ENCODE measurements at regions not wholly inside any gene's neighbourhood (a gene's known extent, or its start where the extent isn't known, plus 50 kb on each side); places are given as distances from the start of the nearest gene placed in this dataset.

DNA sequence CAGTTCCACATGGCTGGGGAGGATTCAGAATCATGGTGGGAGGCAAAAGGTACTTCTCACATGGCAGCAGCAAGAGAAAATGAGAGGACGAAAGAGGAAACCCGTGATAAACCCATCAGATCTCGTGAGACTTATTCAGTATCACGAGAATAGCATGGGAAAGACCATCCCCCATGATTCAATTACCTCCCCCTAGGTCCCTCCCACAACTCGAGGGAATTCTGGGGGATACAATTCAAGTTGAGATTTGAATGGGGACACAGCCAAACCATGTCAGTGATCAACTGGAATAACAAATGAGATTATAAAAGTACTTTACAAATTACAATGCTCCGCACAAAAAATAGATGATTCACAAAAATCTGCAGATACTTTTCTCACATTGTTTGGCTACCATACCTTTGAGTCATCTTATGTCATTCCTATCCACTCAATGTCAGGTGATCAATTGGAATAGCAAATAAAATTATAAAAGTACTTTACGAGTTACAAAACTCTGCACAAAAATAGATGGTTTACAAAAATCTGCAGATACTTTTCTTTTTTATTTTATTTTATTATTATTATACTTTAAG is 338.9 kb downstream of the C12orf50 start:
- TF ChIP-seq CTCF (conservative IDR thresholded peaks at IDR 0.05; ENCODE audit: low read depth, low read length), result no peak
- H3K79me2 ChIP-seq (ENCODE audit: insufficient read depth, low read depth), result no peaks in the 10 kb centered on the region
- H3K4me1 ChIP-seq (ENCODE audit: low read depth, poor library complexity, severe bottlenecking), result no peaks in the 10 kb centered on the region
- H4K20me1 ChIP-seq (ENCODE audit: insufficient read depth), result no peaks in the 10 kb centered on the region
- no peak overlapping the region for H2AFZ ChIP-seq (ENCODE audit: low read depth)
- H3K36me3 ChIP-seq (ENCODE audit: insufficient read depth), result no peaks in the 10 kb centered on the region
- no peak overlapping the region for H3K9ac ChIP-seq
- no peak overlapping the region for H3K27ac ChIP-seq
- no peak overlapping the region for H3K4me2 ChIP-seq
- H3K27me3 ChIP-seq (ENCODE audit: insufficient read depth, low read depth), result no peaks in the 10 kb centered on the region
- no peak overlapping the region for H3K4me3 ChIP-seq (IDR thresholded peaks at IDR 0.05; ENCODE audit: insufficient read depth, low read depth, low read length)

- TF ChIP-seq CTCF (conservative IDR thresholded peaks at IDR 0.05; ENCODE audit: low read depth, low read length), result no peak
- H3K4me3 ChIP-seq (IDR thresholded peaks at IDR 0.05; ENCODE audit: insufficient read depth, low read depth, low read length), result no peak overlapping the region
- no peaks in the 10 kb centered on the region for H3K36me3 ChIP-seq (ENCODE audit: insufficient read depth)
- H3K79me2 ChIP-seq (ENCODE audit: insufficient read depth, low read depth), result no peaks in the 10 kb centered on the region
- no peak overlapping the region for H3K27ac ChIP-seq
- H3K4me2 ChIP-seq, result no peak overlapping the region
- H3K4me1 ChIP-seq (ENCODE audit: low read depth, poor library complexity, severe bottlenecking), result no peaks in the 10 kb centered on the region
- no peak overlapping the region for H2AFZ ChIP-seq (ENCODE audit: low read depth)
- no peaks in the 10 kb centered on the region for H3K27me3 ChIP-seq (ENCODE audit: insufficient read depth, low read depth)
- no peak overlapping the region for H3K9ac ChIP-seq
- no peaks in the 10 kb centered on the region for H4K20me1 ChIP-seq (ENCODE audit: insufficient read depth)
Observed at GRCh38 chr12:87689196-87689595, 340.0 kb downstream of the C12orf50 start.

- Histone ChIP-seq H3K4me3 (IDR thresholded peaks at IDR 0.05; ENCODE audit: insufficient read depth, low read depth, low read length) (no peak overlapping the region), H3K27ac (no peak overlapping the region), H3K79me2 (ENCODE audit: insufficient read depth, low read depth) (no peaks in the 10 kb centered on the region), H3K36me3 (ENCODE audit: insufficient read depth) (no peaks in the 10 kb centered on the region), H4K20me1 (ENCODE audit: insufficient read depth) (no peaks in the 10 kb centered on the region), H2AFZ (ENCODE audit: low read depth) (no peak overlapping the region), H3K4me1 (ENCODE audit: low read depth, poor library complexity, severe bottlenecking) (no peaks in the 10 kb centered on the region), H3K9ac (no peak overlapping the region), H3K4me2 (no peak overlapping the region), H3K27me3 (ENCODE audit: insufficient read depth, low read depth) (no peaks in the 10 kb centered on the region)
- TF ChIP-seq CTCF (conservative IDR thresholded peaks at IDR 0.05; ENCODE audit: low read depth, low read length), result no peak
Observed at GRCh38 chr12:87687362-87687761, 341.8 kb downstream of the C12orf50 start.

DNA sequence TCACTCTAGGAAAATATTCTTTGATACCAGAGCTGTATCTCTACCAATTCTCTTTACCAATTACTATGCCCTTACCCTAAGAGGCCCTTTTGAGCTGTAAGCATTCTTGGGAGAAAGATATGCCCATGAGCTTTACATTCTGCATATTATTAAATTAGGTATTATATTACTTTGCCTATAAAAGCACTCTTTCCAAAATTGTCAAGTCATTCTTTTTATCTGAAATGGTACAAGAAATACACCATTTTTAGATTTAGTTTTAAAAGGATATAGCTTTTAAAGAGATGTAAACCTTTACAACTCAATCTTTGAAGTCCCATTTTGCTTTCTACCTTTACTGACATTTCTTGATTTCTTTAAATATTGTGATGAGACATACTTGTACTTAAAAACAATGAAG is 343.5 kb downstream of the C12orf50 start:
- Histone ChIP-seq H3K27me3 (ENCODE audit: insufficient read depth, low read depth) (no peaks in the 10 kb centered on the region), H3K36me3 (ENCODE audit: insufficient read depth) (no peaks in the 10 kb centered on the region), H3K79me2 (ENCODE audit: insufficient read depth, low read depth) (no peaks in the 10 kb centered on the region), H3K4me3 (IDR thresholded peaks at IDR 0.05; ENCODE audit: insufficient read depth, low read depth, low read length) (no peak overlapping the region), H3K27ac (no peak overlapping the region), H4K20me1 (ENCODE audit: insufficient read depth) (no peaks in the 10 kb centered on the region), H3K4me1 (ENCODE audit: low read depth, poor library complexity, severe bottlenecking) (no peaks in the 10 kb centered on the region), H2AFZ (ENCODE audit: low read depth) (no peak overlapping the region), H3K4me2 (no peak overlapping the region), H3K9ac (no peak overlapping the region)
- TF ChIP-seq CTCF (conservative IDR thresholded peaks at IDR 0.05; ENCODE audit: low read depth, low read length), result no peak

Data from KMS-11 (cell line).